ENCODE measurements at regions not wholly inside any gene's neighbourhood (a gene's known extent, or its start where the extent isn't known, plus 50 kb on each side); places are given as distances from the start of the nearest gene placed in this dataset.
"Not testable (repeated sequence)": the region's sequence is repeated elsewhere in the genome, so short reads cannot be mapped to it uniquely, and the experiment has no call there.

DNA sequence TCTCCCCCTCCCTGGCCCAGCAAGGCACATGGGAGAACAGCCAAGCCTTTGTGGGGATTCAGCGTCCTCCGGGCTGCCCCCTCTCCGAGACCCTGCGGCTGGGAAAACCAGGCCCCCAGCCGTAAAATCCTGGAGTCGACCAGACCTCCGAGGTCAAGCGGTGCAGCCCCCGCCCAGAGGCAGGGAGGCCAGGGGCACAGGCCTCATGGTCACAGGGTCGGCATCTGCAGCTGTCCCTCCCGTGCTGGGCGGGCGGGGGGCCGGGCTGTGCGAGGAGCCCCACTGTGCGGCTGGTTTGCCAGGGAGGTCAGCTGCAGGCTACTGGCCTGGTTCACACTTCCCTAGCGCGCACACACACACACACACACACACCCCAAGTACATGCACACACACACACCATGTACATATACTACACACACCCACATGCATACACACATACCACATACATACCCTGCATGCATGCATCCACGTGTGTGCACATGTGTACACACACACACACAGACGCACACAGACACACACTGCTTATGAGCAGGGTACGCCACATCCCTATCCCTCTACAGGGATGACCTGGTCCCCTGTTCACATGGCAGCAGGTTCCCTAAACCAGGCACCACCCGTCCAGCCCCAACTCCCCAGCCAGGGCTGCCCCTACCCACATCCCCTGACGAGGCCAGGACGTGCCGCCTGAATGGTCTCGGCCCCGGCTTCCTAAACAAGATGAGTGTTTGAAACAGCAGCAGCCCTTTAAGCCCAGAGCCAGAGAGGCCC is 108.9 kb upstream of the CIBAR2 start:
- DNase-seq (ENCODE audit: low spot score): no peak

GRCh38 chr16:85221771-85222154 is 109.5 kb upstream of the CIBAR2 start:
- no peak for DNase-seq (ENCODE audit: low spot score)

- no peak for DNase-seq (ENCODE audit: low spot score)
Observed at GRCh38 chr16:85222155-85222863, 110.0 kb upstream of the CIBAR2 start.

GRCh38 chr16:85225257-85225656 is 113.0 kb upstream of the CIBAR2 start:
- DNase-seq (ENCODE audit: low spot score): no peak

DNA sequence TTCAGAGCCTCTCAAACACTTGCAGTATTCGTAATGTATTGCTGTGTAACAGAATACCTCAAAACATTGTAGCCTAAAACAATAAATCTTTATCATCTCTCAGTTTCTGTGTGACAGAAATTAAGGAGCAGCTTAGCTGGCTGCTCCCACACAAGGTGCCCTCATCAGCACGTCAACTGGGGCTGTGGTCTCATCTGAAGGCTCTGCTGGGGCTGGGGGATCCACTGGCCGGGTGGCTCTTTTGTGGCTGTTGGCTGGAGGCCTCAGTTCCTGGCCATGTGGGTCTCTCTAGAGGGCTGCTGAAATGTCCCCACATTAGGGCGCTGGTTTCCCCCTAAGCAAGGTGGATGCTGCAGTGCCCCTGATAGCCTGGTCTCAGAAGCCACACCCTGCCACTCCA is 113.4 kb upstream of the CIBAR2 start:
- no peak for DNase-seq (ENCODE audit: low spot score)

- no peak for DNase-seq (ENCODE audit: low spot score)
Observed at GRCh38 chr16:85227084-85227945, 115.0 kb upstream of the CIBAR2 start.

DNA sequence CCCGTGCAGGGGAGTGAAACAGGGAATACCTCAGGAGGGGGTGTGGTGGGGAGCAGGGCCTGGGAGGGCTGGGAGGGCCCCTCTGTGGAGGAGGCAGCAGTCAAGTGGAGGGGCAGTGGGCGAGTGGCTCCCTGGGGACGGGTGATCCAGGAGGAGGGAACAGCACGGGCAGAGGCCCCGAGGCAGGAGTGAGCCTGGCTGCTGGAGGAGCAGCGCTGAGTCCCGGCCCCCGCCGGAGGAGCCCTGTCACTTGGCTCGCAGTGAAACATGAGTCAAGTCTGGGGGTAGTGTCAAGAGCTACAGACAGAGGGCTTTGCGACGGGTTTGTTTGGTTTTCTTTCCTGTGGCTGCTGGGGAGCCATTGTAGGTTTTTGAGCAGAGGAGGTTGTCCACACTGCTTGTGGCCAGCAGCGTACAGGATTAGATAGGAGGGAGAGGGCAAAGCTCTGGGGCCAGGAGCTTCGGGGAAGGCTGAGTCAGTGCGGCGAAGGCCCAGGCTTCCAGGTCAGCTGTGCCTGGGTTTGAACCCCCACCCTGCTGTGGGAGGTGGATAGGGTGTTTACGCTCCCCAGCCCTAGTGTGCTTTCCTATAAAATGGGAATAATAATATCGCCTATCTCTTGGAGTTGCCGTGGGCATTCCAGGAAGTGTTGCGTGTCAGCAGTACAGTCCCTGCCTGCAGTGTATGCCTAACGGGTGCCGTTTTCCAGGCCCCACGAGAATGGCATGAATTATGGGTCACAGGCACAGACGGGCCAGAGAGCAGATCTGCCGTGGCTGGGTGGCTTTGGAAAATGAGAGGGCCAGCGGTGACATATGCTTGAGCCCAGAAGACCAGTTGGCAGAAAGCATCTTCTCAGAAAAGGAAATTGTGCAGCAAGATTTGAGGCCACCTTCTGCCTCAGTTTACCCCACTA is 115.9 kb upstream of the CIBAR2 start:
- no peak for DNase-seq (ENCODE audit: low spot score)

DNA sequence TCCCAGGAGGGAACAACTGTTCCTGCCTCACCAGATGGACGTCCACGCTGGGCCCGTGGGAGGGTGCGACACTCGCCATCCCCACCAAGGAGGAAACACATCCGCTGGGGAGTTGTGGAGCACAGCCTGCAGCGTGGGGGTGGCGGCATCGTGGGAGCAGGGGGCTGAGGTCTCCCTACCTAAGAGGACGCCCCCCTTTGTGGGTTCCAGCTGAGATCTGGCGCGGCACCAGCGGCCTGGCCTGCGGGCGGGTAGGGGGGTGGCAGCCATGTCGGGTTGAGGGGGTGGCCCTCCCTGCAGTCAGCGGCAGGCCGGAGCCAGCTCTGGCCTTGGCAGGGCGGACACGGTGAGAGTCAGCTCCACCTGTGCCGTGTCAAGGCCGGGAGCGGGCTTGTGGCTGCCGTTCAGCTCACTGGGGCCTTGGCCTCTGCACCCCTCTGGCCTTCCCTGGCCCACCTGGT is 116.7 kb upstream of the CIBAR2 start:
- DNase-seq (ENCODE audit: low spot score): no peak

DNA sequence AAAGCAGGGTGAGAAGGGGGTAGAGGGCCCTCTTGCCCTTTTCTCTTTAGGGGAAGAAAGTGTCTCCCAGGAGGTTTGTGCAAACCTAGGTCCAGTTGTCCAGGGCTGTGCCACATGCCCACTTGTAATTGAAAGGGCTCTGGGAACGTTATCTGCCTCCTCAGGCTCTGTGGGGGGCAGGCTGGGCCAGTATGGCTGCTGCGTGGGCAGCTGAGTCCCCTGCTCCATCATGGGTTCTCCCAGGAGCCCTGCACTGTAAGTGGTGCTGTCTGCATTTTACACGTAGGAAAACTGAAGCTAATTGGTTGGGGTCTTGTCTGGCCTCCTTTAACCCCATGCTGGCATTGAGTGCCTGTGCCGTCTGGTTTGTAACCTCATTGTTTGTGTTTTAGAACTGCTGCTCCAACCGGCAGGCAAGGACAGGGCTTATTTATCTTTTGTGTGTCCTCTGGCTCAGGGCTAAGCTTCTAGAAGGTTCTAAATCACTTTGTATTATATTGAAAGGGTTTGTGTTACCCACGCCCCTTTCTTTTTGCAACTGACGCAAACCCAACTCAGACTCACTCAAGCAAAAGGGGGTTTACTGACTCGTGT is 117.7 kb upstream of the CIBAR2 start:
- DNase-seq (ENCODE audit: low spot score): no peak

DNA sequence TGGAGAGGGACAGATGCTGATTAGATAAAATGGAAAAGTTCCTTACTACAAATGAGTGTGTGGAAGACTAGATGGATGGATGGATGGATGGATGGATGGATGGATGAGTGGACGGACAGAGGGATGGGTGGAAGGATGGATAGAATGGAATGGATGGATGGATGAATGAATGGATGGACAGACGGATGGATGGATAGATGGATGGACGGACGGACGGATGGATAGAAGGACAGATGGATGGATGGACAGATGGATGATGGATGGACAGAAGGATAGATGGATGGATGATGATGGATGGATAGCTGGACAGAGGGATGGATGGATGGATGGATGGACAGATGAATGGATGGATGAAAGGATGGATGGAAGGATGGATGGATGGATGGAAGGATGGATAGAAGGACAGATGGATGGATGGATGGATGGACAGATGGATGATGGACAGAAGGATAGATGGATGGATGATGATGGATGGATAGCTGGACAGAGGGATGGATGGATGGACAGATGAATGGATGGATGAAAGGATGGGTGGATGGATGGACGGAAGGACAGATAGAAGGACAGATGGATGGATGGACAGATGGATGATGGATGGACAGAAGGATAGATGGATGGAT is 118.6 kb upstream of the CIBAR2 start:
- DNase-seq (ENCODE audit: low spot score): not testable (repeated sequence)

GRCh38 chr16:85231959-85232358 is 119.7 kb upstream of the CIBAR2 start:
- DNase-seq (ENCODE audit: low spot score): no peak

DNA sequence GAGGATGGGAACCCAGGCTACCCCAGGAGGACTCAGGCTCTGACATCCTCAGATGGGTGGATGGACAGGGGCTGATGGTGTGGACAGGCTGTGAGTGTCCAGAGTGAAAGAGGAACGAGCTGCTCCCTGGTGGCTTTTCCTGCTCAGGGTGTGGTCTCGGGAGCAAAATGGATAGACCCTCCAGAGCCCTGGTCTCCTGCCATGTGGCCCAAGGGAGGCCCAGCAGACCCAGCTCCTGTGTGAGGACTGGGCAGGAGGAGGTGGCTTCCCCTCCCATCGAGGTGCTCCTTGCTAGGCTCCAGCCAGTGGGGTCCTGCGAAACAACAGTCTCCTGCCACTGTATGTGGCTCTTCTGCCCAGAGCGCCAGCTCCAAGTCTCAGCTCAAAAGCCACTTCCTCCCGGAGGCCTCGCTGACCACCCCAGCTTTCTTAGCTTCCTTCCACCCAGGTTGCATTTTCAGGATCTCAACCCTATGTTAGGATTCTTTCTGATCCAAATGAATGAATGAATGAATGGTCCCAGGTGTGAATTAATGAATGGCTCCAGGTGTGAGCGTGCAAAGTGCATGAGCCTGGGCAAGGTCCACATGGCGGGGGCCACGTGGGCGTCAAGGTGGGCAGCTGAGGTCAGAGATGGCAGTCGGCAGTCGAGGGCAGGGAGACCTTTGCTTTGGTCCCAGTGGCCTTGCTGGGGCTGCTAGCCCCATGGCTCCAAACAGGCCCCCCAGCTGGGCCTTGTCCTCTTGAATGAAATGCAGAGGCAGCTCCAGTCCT is 120.3 kb upstream of the CIBAR2 start:
- no peak for DNase-seq (ENCODE audit: low spot score)

DNA sequence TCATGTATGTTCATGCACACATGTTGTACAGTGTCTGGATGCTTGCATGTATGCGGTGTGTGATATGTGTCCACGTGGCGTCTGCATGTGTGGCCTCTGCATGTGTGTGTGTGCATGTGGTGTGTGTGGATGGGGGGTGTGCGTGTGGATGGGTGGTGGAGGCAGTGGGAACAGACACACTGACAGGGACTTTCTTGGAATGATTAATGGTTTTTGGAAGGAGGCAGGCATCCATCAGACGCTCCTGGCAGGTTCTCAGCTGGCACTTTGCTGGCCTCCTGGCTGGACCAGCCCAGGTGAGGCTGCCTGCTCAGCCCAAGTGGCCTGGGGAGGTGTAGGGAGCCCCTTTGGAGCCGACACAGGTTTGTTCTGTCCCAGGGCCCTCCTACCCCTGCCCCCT is 121.2 kb upstream of the CIBAR2 start:
- DNase-seq (ENCODE audit: low spot score): no peak

DNA sequence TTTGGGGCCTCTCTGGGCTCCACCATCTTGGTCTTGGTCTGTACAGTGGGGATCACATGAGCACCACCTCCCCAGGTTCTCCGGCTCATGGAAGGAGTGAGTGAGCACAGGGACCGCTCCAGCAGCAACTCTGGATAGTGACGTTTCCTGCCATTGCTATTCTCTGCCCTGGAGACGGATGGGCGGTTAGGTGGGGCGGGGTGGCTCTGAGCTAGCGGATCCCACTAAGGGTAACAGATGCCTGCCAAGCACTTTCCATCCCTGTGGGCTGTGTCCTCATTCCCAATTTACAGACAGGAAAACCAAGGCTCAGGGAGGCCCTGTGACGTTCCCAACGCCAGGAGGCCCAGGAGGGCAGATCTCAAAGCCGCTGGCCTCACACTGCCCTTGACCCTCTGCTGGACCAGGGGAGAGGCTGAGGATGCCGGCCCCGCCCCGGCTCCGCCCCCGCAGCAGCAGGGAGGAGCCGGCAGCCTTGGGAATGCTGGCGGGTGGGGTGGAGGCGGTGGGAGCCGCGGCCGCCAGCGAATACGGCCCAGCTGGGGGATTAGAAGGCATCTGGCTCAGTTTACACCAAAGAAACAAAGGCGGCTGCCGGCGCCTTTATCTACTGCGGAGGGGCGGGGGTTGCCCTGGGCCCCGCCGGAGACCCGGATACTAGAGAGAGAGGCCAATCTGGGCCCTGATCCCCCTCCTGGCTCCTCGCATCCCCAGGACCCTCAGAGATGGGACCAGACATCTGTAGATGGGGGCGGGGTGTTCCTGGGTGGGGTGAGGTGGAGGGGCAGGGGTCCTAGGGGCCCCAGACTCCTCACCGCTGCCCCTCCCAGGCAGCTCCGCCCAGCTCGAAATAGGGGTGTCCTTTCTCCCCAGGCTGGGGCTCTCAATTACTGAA is 122.3 kb upstream of the CIBAR2 start:
- no peak for DNase-seq (ENCODE audit: low spot score)

GRCh38 chr16:85235991-85236817 is 123.9 kb upstream of the CIBAR2 start:
- no peak for DNase-seq (ENCODE audit: low spot score)

- DNase-seq (ENCODE audit: low spot score): no peak
Observed at GRCh38 chr16:85236818-85237150, 124.5 kb upstream of the CIBAR2 start.

GRCh38 chr16:85237817-85238216 is 125.5 kb upstream of the CIBAR2 start:
- no peak for DNase-seq (ENCODE audit: low spot score)

- no peak for DNase-seq (ENCODE audit: low spot score)
Observed at GRCh38 chr16:85238233-85238647, 126.0 kb upstream of the CIBAR2 start.
